Mesodermal cell (in vitro differentiated cells): ENCODE measurements at regions not wholly inside any gene's neighbourhood (a gene's known extent, or its start where the extent isn't known, plus 50 kb on each side); places are given as distances from the start of the nearest gene placed in this dataset.
A peak's percentile ranks its signal among the peaks of the same experiment; 100 is the strongest.
"Not testable (repeated sequence)": the region's sequence is repeated elsewhere in the genome, so short reads cannot be mapped to it uniquely, and the experiment has no call there.

Experiments used
- H3K27ac ChIP-seq: 2 replicates; pipeline ENCODE4 v1.7.0; 2013; ENCODE audit warnings: mild to moderate bottlenecking, low read depth, low read length, moderate library complexity; ENCODE audit not compliant: severe bottlenecking
- H3K36me3 ChIP-seq: 2 replicates; pipeline ENCODE4 v1.7.1; 2013; ENCODE audit warnings: mild to moderate bottlenecking, low read length, moderate library complexity; ENCODE audit not compliant: control insufficient read depth, insufficient read depth
- H3K4me1 ChIP-seq: one replicate; pipeline ENCODE4 v1.7.1; 2013; ENCODE audit warnings: mild to moderate bottlenecking, low read length; ENCODE audit not compliant: insufficient read depth, control insufficient read depth, poor library complexity, severe bottlenecking
- H3K4me3 ChIP-seq: 2 replicates; pipeline ENCODE4 v1.7.0; 2013; ENCODE audit warnings: low read length, control low read depth, mild to moderate bottlenecking; ENCODE audit not compliant: insufficient read depth, poor library complexity, severe bottlenecking; ENCODE audit errors: extremely low read depth
- H3K9me3 ChIP-seq: 2 replicates; pipeline ENCODE4 v1.7.1; 2013; ENCODE audit warnings: mild to moderate bottlenecking, low read length, moderate library complexity; ENCODE audit not compliant: control insufficient read depth
- WGBS, 2 experiments: methylation state at CpG; one replicate each; pipeline ENCODE4 v1.1.5; 2013; ENCODE audit warnings: missing lambda C conversion rate in 2 of 2; ENCODE audit not compliant: insufficient coverage in 2 of 2; 5-methylcytosine and 5-hydroxymethylcytosine counted together

GRCh38 chr5:101035425-101035824, 132.3 kb upstream of the ST8SIA4 start:
- Histone ChIP-seq H3K36me3 (no peaks in the 10 kb centered on the region), H3K4me3 (no peak overlapping the region), H3K27ac (no peak overlapping the region), H3K9me3 (peaks cover 5% of the 10 kb centered on the region), H3K4me1 (no peaks in the 10 kb centered on the region)
- 100% methylated on average over 1 of the region's 3 CpGs; no CpG with 5 or more reads in 1 of the 2 experiments for WGBS, 2 experiments

GRCh38 chr5:101024299-101024698, 121.2 kb upstream of the ST8SIA4 start:
- Histone ChIP-seq H3K4me3 (no peak overlapping the region), H3K4me1 (no peaks in the 10 kb centered on the region), H3K9me3 (no peaks in the 10 kb centered on the region), H3K27ac (no peak overlapping the region), H3K36me3 (no peaks in the 10 kb centered on the region)
- WGBS, 2 experiments, result no CpG with 5 or more reads among the region's 2 CpGs

GRCh38 chr5:101018299-101018698, 115.2 kb upstream of the ST8SIA4 start:
- WGBS, 2 experiments, result 88% methylated on average over 1 of the region's 1 CpG; no CpG with 5 or more reads in 1 of the 2 experiments
- no peak overlapping the region for H3K27ac ChIP-seq
- no peaks in the 10 kb centered on the region for H3K4me1 ChIP-seq
- H3K36me3 ChIP-seq, result no peaks in the 10 kb centered on the region
- H3K9me3 ChIP-seq, result no peaks in the 10 kb centered on the region
- H3K4me3 ChIP-seq, result no peak overlapping the region

- no CpG with 5 or more reads among the region's 2 CpGs for whole genome bisulfite sequencing, 2 experiments
- Histone ChIP-seq H3K4me1 (no peaks in the 10 kb centered on the region), H3K36me3 (no peaks in the 10 kb centered on the region), H3K9me3 (no peaks in the 10 kb centered on the region), H3K27ac (no peak overlapping the region), H3K4me3 (no peak overlapping the region)
Measured at GRCh38 chr5:101012880-101013279, 109.8 kb upstream of the ST8SIA4 start.

GRCh38 chr5:101009758-101010519, 106.9 kb upstream of the ST8SIA4 start:
- H3K4me3 ChIP-seq, result no peak overlapping the region
- H3K27ac ChIP-seq, result no peak overlapping the region
- no peaks in the 10 kb centered on the region for H3K9me3 ChIP-seq
- no peaks in the 10 kb centered on the region for H3K4me1 ChIP-seq
- 82 to 85% methylated on average over 6 to 8 of the region's 9 CpGs for WGBS, 2 experiments
- no peaks in the 10 kb centered on the region for H3K36me3 ChIP-seq

- H3K4me1 ChIP-seq, result no peaks in the 10 kb centered on the region
- no peaks in the 10 kb centered on the region for H3K9me3 ChIP-seq
- 100% methylated on average over 1 of the region's 1 CpG; no CpG with 5 or more reads in 1 of the 2 experiments for whole genome bisulfite sequencing, 2 experiments
- no peak overlapping the region for H3K27ac ChIP-seq
- H3K36me3 ChIP-seq, result no peaks in the 10 kb centered on the region
- H3K4me3 ChIP-seq, result no peak overlapping the region
Measured at GRCh38 chr5:100992354-100992753, 89.3 kb upstream of the ST8SIA4 start.

GRCh38 chr5:100983601-100984000, 80.5 kb upstream of the ST8SIA4 start:
- not testable (repeated sequence) for H3K4me1 ChIP-seq, H3K36me3 ChIP-seq, H3K9me3 ChIP-seq, H3K4me3 ChIP-seq, H3K27ac ChIP-seq
- 100% methylated on average over 1 of the region's 6 CpGs; no CpG with 5 or more reads in 1 of the 2 experiments for WGBS, 2 experiments

- no peaks in the 10 kb centered on the region for H3K9me3 ChIP-seq
- WGBS, 2 experiments, result 83 to 90% methylated on average over 1 of the region's 3 CpGs
- peaks cover 7% of the 10 kb centered on the region for H3K4me1 ChIP-seq
- H3K36me3 ChIP-seq, result no peaks in the 10 kb centered on the region
- no peak overlapping the region for H3K27ac ChIP-seq
- H3K4me3 ChIP-seq, result no peak overlapping the region
Measured at GRCh38 chr5:100974082-100974481, 71.0 kb upstream of the ST8SIA4 start.

GRCh38 chr5:100970646-100971255, 67.7 kb upstream of the ST8SIA4 start:
- Histone ChIP-seq H3K27ac (peak overlapping the region; percentile 39), H3K9me3 (no peaks in the 10 kb centered on the region), H3K4me1 (peaks cover 7% of the 10 kb centered on the region), H3K36me3 (no peaks in the 10 kb centered on the region), H3K4me3 (no peak overlapping the region)
- WGBS, 2 experiments, result 83 to 84% methylated on average over 3 to 4 of the region's 5 CpGs

- H3K9me3 ChIP-seq, result no peaks in the 10 kb centered on the region
- no peaks in the 10 kb centered on the region for H3K4me1 ChIP-seq
- no peaks in the 10 kb centered on the region for H3K36me3 ChIP-seq
- no peak overlapping the region for H3K27ac ChIP-seq
- no peak overlapping the region for H3K4me3 ChIP-seq
Measured at GRCh38 chr5:100965291-100965690, 62.2 kb upstream of the ST8SIA4 start.
